ENCODE measurements at regions not wholly inside any gene's neighbourhood (a gene's known extent, or its start where the extent isn't known, plus 50 kb on each side); places are given as distances from the start of the nearest gene placed in this dataset.
"Not testable (repeated sequence)": the region's sequence is repeated elsewhere in the genome, so short reads cannot be mapped to it uniquely, and the experiment has no call there.

DNA sequence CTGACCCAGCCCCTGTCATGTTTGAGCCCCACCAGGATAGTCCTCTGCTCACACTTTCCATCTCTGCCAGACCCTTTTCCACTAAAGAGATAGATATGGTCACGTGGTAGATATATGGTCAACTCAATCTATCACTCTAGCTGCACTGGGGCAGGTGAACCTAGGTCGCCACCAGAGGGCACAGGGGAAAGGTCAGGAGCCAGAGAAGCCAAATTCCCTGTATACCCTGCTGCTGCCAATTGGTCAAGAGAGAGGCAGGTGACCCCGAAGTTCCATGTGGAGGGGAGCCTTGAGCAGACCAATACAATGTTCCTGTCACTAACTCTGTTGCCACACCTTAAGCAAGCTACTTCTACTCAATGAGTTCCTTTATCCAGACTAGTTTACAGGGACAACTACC lies 101.1 kb upstream of the GALNT18 start:
- no peak overlapping the region for H3K27ac ChIP-seq
- intact Hi-C loops (cut with DNase I): no loop called here
- 60 to 85% (median 70%) methylated on average over 3 of the region's 3 CpGs for WGBS, 4 donors
- peaks cover 0 to 2% (median 0%) of the 10 kb centered on the region in 9 donors for H3K27me3 ChIP-seq
- H3K36me3 ChIP-seq: no peaks in the 10 kb centered on the region
- H3K4me1 ChIP-seq: no peaks in the 10 kb centered on the region
- H3K9me3 ChIP-seq: peaks cover 0 to 22% (median 3%) of the 10 kb centered on the region in 12 donors
- DNase-seq: no peak
- no peak for ATAC-seq
- TF ChIP-seq CTCF (IDR thresholded peaks at IDR 0.05) (no peak), POLR2A (IDR thresholded peaks at IDR 0.05) (no peak)
- H3K4me3 ChIP-seq: no peak overlapping the region

DNA sequence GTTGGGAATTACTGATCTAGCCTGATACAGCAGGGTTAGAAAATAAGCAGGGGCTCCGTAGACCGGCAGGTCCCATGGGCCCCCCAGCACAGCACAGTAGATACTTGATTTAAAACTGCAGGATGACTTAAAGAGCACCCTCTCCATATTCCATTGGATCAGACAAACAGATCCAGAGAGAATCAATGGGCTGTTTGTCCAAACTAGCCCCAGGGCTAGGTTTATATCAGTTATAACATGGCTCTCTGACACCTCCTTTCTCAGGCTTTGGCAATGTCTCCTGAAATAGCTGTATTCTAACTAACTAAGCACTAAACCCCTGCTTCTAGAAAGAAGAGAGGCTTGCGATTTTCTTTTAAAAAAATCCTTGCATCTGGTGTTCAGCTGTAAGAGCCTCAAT lies 100.4 kb upstream of the GALNT18 start:
- Histone ChIP-seq H3K27me3 (peaks cover 0 to 2% (median 0%) of the 10 kb centered on the region in 9 donors), H3K9me3 (peaks cover 0 to 23% (median 3%) of the 10 kb centered on the region in 12 donors), H3K4me1 (no peaks in the 10 kb centered on the region), H3K4me3 (no peak overlapping the region), H3K36me3 (no peaks in the 10 kb centered on the region), H3K27ac (no peak overlapping the region)
- intact Hi-C loops (cut with DNase I): no loop called here
- ATAC-seq (no peak), DNase-seq (no peak)
- whole genome bisulfite sequencing, 4 donors: 89 to 98% (median 92%) methylated on average over 3 of the region's 3 CpGs
- no peak for TF ChIP-seq CTCF (IDR thresholded peaks at IDR 0.05)
- TF ChIP-seq POLR2A (IDR thresholded peaks at IDR 0.05): no peak

DNA sequence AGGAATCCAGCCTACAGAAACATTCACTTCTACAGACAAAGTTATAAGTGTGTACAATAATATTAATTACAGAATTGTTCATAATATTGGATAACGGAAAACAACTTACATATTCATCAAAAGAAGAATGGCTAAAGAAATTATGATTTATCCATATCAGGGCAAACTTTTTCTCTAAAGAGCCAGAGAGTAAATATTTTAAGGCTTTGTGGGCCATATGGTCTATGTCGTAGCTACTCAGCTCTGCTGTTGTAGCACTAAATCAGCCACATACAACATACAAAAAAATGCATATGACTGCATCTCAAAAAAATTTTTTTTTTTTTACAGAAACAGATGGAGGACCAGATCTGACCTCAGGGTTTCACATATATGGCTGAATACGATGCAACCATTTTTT lies 96.7 kb upstream of the GALNT18 start:
- Histone ChIP-seq H3K27me3 (peaks cover 0 to 2% (median 0%) of the 10 kb centered on the region in 9 donors), H3K4me1 (no peaks in the 10 kb centered on the region), H3K27ac (no peak overlapping the region), H3K36me3 (no peaks in the 10 kb centered on the region), H3K4me3 (no peak overlapping the region), H3K9me3 (peaks cover 0 to 43% (median 3%) of the 10 kb centered on the region in 12 donors)
- ATAC-seq (no peak), DNase-seq (no peak)
- intact Hi-C loops (cut with DNase I): no loop called here
- WGBS, 4 donors: 80 to 88% (median 85%) methylated on average over 3 of the region's 3 CpGs
- no peak for TF ChIP-seq POLR2A (IDR thresholded peaks at IDR 0.05)
- no peak for TF ChIP-seq CTCF (IDR thresholded peaks at IDR 0.05)

GRCh38 chr11:11717064-11717725 lies 95.4 kb upstream of the GALNT18 start:
- H3K4me1 ChIP-seq: no peaks in the 10 kb centered on the region
- WGBS, 4 donors: 94 to 99% (median 96%) methylated on average over 15 of the region's 15 CpGs
- intact Hi-C loops (cut with DNase I): no loop called here
- H3K9me3 ChIP-seq: peaks cover 0 to 43% (median 3%) of the 10 kb centered on the region in 12 donors
- H3K36me3 ChIP-seq: no peaks in the 10 kb centered on the region
- TF ChIP-seq CTCF (IDR thresholded peaks at IDR 0.05) (no peak), POLR2A (IDR thresholded peaks at IDR 0.05) (no peak)
- no peak for ATAC-seq
- peaks cover 0 to 2% (median 0%) of the 10 kb centered on the region in 9 donors for H3K27me3 ChIP-seq
- no peak overlapping the region for H3K27ac ChIP-seq
- H3K4me3 ChIP-seq: no peak overlapping the region
- no peak for DNase-seq

GRCh38 chr11:11715075-11715474 lies 93.3 kb upstream of the GALNT18 start:
- H3K27ac ChIP-seq; H3K4me1 ChIP-seq; DNase-seq; H3K36me3 ChIP-seq; H3K4me3 ChIP-seq; ATAC-seq; intact Hi-C loops (cut with DNase I); H3K27me3 ChIP-seq: not testable (repeated sequence)
- H3K9me3 ChIP-seq: peaks cover 0 to 23% (median 0%) of the 10 kb centered on the region in 12 donors
- 67 to 90% (median 80%) methylated on average over 1 of the region's 1 CpG for WGBS, 4 donors
